ENCODE measurements at regions not wholly inside any gene's neighbourhood (a gene's known extent, or its start where the extent isn't known, plus 50 kb on each side); places are given as distances from the start of the nearest gene placed in this dataset.

- no peak for TF ChIP-seq ZNF274 (IDR thresholded peaks at IDR 0.05; ENCODE audit: low read depth, low read length)
- TF ChIP-seq YY1 (IDR thresholded peaks at IDR 0.05; ENCODE audit: insufficient read depth, insufficient read length): no peak
Measured at GRCh38 chr1:190762325-190762724, 284.7 kb upstream of the BRINP3 start.

Data from NT2/D1 (cell line).